H1 (cell line): ENCODE measurements at regions not wholly inside any gene's neighbourhood (a gene's known extent, or its start where the extent isn't known, plus 50 kb on each side); places are given as distances from the start of the nearest gene placed in this dataset.

Experiments used
- CTCF ChIA-PET: fragments of 300-600 bp; sonication (Branson Sonifier 250); formaldehyde crosslinking; loops from one replicate; lab custom pipeline; 2021; ENCODE audit not compliant: partially characterized antibody; lab: Charles Lee
- POLR2A ChIA-PET: fragments of 300-600 bp; sonication (Branson Sonifier 250); formaldehyde crosslinking; loops from one replicate; lab custom pipeline; 2021; ENCODE audit warnings: inconsistent platforms; ENCODE audit not compliant: partially characterized antibody; lab: Charles Lee
- DNase-seq, 2 experiments: peaks; one replicate each; pipeline versions ENCODE4 v3.0.0 to v3.0.0-alpha.2; 2010 to 2022; ENCODE audit warnings: low spot score in 2 of 2, low read depth in 1 of 2, mixed read lengths in 1 of 2
- FAIRE-seq: peaks from 2 replicates; lab custom pipeline; 2011; peaks lifted over from hg19 to GRCh38; lab: Jason Lieb, UNC
- H2AFZ ChIP-seq: 2 replicates; pipeline ENCODE4 v1.8.1; 2012; ENCODE audit warnings: low read length, inconsistent platforms
- H2AK5ac ChIP-seq: 2 replicates; pipeline ENCODE4 v1.6.1; 2013; ENCODE audit warnings: low read depth, low read length
- H2BK120ac ChIP-seq: replicated peaks from 2 replicates; pipeline ENCODE3; 2013; ENCODE audit warnings: low read depth, low read length, inconsistent platforms
- H2BK12ac ChIP-seq: 2 replicates; pipeline ENCODE4 v1.6.1; 2013; ENCODE audit warnings: low read depth, low read length
- H2BK15ac ChIP-seq: 2 replicates; pipeline ENCODE4 v1.6.1; 2013; ENCODE audit warnings: low read length
- H2BK20ac ChIP-seq: 2 replicates; pipeline ENCODE4 v1.6.1; 2013; ENCODE audit warnings: low read length
- H2BK5ac ChIP-seq: 2 replicates; pipeline ENCODE4 v1.6.1; 2013; ENCODE audit warnings: low read depth, low read length
- H3K14ac ChIP-seq: 2 replicates; pipeline ENCODE4 v1.6.1; 2013; ENCODE audit warnings: inconsistent platforms; ENCODE audit not compliant: insufficient read length
- H3K18ac ChIP-seq: 2 replicates; pipeline ENCODE4 v1.6.1; 2013; ENCODE audit warnings: low read length; ENCODE audit errors: extremely low read depth
- H3K23ac ChIP-seq: 2 replicates; pipeline ENCODE4 v1.6.1; 2013; ENCODE audit warnings: inconsistent platforms; ENCODE audit not compliant: insufficient read length
- H3K23me2 ChIP-seq: 2 replicates; pipeline ENCODE4 v1.6.1; 2013; ENCODE audit warnings: low read depth, low read length
- H3K27ac ChIP-seq: 2 replicates; pipeline ENCODE4 v1.6.1; 2011; ENCODE audit warnings: low read depth, low read length, inconsistent platforms
- H3K27me3 ChIP-seq, 4 experiments: replicated peaks in 1 of 4; 1 replicate in 1 of 4; 2 replicates in 3 of 4; pipeline versions ENCODE4 v1.6.1 to v1.8.1; 2011 to 2013; ENCODE audit warnings: low read length in 3 of 4, mild to moderate bottlenecking in 3 of 4, inconsistent platforms in 2 of 4, mixed read lengths in 2 of 4, moderate library complexity in 1 of 4; ENCODE audit not compliant: control insufficient read depth in 3 of 4, insufficient read depth in 3 of 4; ENCODE audit errors: extremely low read depth in 1 of 4
- H3K36me3 ChIP-seq, 4 experiments: 2 replicates each; pipeline versions ENCODE4 v1.6.1 to v1.8.1; 2011 to 2013; ENCODE audit warnings: mild to moderate bottlenecking in 4 of 4, low read length in 3 of 4, moderate library complexity in 2 of 4, control low read depth in 1 of 4, inconsistent platforms in 1 of 4; ENCODE audit not compliant: insufficient read depth in 4 of 4, control insufficient read depth in 2 of 4
- H3K4ac ChIP-seq: replicated peaks from 2 replicates; pipeline ENCODE3; 2013; ENCODE audit warnings: low read length, low read depth, mixed read lengths, inconsistent platforms; ENCODE audit not compliant: insufficient read length
- H3K4me1 ChIP-seq, 4 experiments: replicated peaks in 1 of 4; 1 replicate in 1 of 4; 2 replicates in 3 of 4; pipeline versions ENCODE4 v1.6.1 to v1.8.1; 2011 to 2013; ENCODE audit warnings: low read length in 3 of 4, inconsistent platforms in 2 of 4, mixed read lengths in 1 of 4; ENCODE audit not compliant: insufficient read depth in 4 of 4, control insufficient read depth in 3 of 4
- H3K4me2 ChIP-seq, 2 experiments: 2 replicates each; pipeline versions ENCODE4 v1.6.1 to v1.8.1; 2011 to 2013; ENCODE audit warnings: low read depth in 2 of 2, low read length in 2 of 2, control low read depth in 1 of 2, inconsistent platforms in 1 of 2, mild to moderate bottlenecking in 1 of 2; ENCODE audit not compliant: insufficient read depth in 1 of 2
- H3K4me3 ChIP-seq, 4 experiments: fragments of 200-600, 300-600 bp in 1 of 4; sonication (generic), shearing (Covaris generic), sonication (Bioruptor Twin) in 1 of 4; 2 replicates each; pipeline versions ENCODE4 v1.5.1 to v1.8.1; 2011 to 2016; ENCODE audit warnings: low read length in 4 of 4, low read depth in 3 of 4, control low read depth in 2 of 4, inconsistent platforms in 2 of 4, mild to moderate bottlenecking in 2 of 4, mixed read lengths in 1 of 4, moderate library complexity in 1 of 4; ENCODE audit not compliant: insufficient read depth in 2 of 4; ENCODE audit errors: extremely low read depth in 1 of 4
- H3K56ac ChIP-seq: replicated peaks from 2 replicates; pipeline ENCODE3; 2013; ENCODE audit warnings: low read depth, mild to moderate bottlenecking, mixed read lengths, low read length, inconsistent platforms; ENCODE audit not compliant: insufficient read length
- H3K79me1 ChIP-seq: 2 replicates; pipeline ENCODE4 v1.6.1; 2013; ENCODE audit warnings: low read depth, low read length, control low read depth
- H3K79me2 ChIP-seq, 2 experiments: 2 replicates each; pipeline versions ENCODE4 v1.6.1 to v1.8.1; 2012 to 2013; ENCODE audit warnings: low read length in 2 of 2, mild to moderate bottlenecking in 2 of 2, inconsistent platforms in 1 of 2; ENCODE audit not compliant: insufficient read depth in 2 of 2, control insufficient read depth in 1 of 2
- H3K9ac ChIP-seq, 4 experiments: replicated peaks in 1 of 4; 1 replicate in 1 of 4; 2 replicates in 3 of 4; pipeline versions ENCODE4 v1.6.1 to v1.8.1; 2011 to 2013; ENCODE audit warnings: low read depth in 3 of 4, low read length in 3 of 4, control low read depth in 2 of 4, mild to moderate bottlenecking in 2 of 4, moderate library complexity in 2 of 4, inconsistent platforms in 1 of 4; ENCODE audit errors: extremely low read depth in 1 of 4
- H3K9me3 ChIP-seq, 2 experiments: 2 replicates each; pipeline versions ENCODE4 v1.6.1 to v1.8.1; 2012 to 2013; ENCODE audit warnings: mild to moderate bottlenecking in 2 of 2, moderate library complexity in 2 of 2, control low read depth in 1 of 2, inconsistent platforms in 1 of 2, low read depth in 1 of 2, low read length in 1 of 2, mixed read lengths in 1 of 2; ENCODE audit not compliant: insufficient read depth in 2 of 2
- H4K20me1 ChIP-seq, 2 experiments: replicated peaks in 1 of 2; 2 replicates each; pipeline versions ENCODE3 to v1.8.1; 2011 to 2013; ENCODE audit warnings: inconsistent platforms in 2 of 2, low read length in 2 of 2, mild to moderate bottlenecking in 1 of 2; ENCODE audit not compliant: insufficient read depth in 2 of 2, control insufficient read depth in 1 of 2
- H4K5ac ChIP-seq: 2 replicates; pipeline ENCODE4 v1.6.1; 2013; ENCODE audit warnings: low read length, low read depth, mixed read lengths, inconsistent platforms; ENCODE audit not compliant: insufficient read length
- H4K8ac ChIP-seq: 2 replicates; pipeline ENCODE4 v1.8.0; 2013; ENCODE audit warnings: mild to moderate bottlenecking, moderate library complexity, low read length, inconsistent platforms; ENCODE audit not compliant: insufficient read depth; ENCODE audit errors: extremely low read depth
- H4K91ac ChIP-seq: replicated peaks from 2 replicates; pipeline ENCODE3; 2013; ENCODE audit warnings: low read length, mixed read lengths, inconsistent platforms; ENCODE audit not compliant: insufficient read length
- EGR1 ChIP-seq: IDR thresholded peaks from 2 replicates; pipeline ENCODE4 v1.6.1; 2011; ENCODE audit warnings: low read depth, low read length, borderline replicate concordance
- HDAC2 ChIP-seq, 2 experiments: fragments of 300-600 bp in 1 of 2; sonication (generic) in 1 of 2; IDR thresholded peaks; 2 replicates each; pipeline ENCODE4 v1.6.1; 2011 to 2012; ENCODE audit warnings: low read depth in 2 of 2, low read length in 2 of 2, mild to moderate bottlenecking in 2 of 2, moderate library complexity in 2 of 2, borderline replicate concordance in 1 of 2, inconsistent platforms in 1 of 2
- HDAC6 ChIP-seq: IDR thresholded peaks from one replicate; pipeline ENCODE4 v1.7.1; 2012; ENCODE audit warnings: low read depth, mild to moderate bottlenecking, inconsistent platforms, low read length, moderate library complexity
- SIN3A ChIP-seq, 2 experiments: IDR thresholded peaks in 1 of 2; conservative IDR thresholded peaks in 1 of 2; 2 replicates each; pipeline ENCODE4 v1.6.1; 2011 to 2012; ENCODE audit warnings: low read length in 2 of 2, improper control_type of control experiment in 1 of 2, low read depth in 1 of 2, mild to moderate bottlenecking in 1 of 2
- WGBS, 2 experiments: shearing (Covaris generic) in 1 of 2; methylation state at CpG; one replicate each; pipeline versions ENCODE4 v1.1.6 to v1.1.7; 2013 to 2015; ENCODE audit warnings: low lambda C conversion rate in 2 of 2, mixed read lengths in 2 of 2, inconsistent platforms in 1 of 2, low coverage in 1 of 2, missing lambda C conversion rate in 1 of 2; ENCODE audit not compliant: insufficient replicate concordance in 2 of 2, insufficient coverage in 1 of 2, insufficient read length in 1 of 2; ENCODE audit errors: extremely low coverage in 1 of 2, missing lambda C conversion rate in 1 of 2; 5-methylcytosine and 5-hydroxymethylcytosine counted together
- TF ChIP-seq, protein P1 (sequence below): IDR thresholded peaks from 2 replicates; pipeline ENCODE4 v1.6.1; 2011; ENCODE audit warnings: low read depth, mild to moderate bottlenecking, low read length; ENCODE audit not compliant: insufficient read depth

DNA sequence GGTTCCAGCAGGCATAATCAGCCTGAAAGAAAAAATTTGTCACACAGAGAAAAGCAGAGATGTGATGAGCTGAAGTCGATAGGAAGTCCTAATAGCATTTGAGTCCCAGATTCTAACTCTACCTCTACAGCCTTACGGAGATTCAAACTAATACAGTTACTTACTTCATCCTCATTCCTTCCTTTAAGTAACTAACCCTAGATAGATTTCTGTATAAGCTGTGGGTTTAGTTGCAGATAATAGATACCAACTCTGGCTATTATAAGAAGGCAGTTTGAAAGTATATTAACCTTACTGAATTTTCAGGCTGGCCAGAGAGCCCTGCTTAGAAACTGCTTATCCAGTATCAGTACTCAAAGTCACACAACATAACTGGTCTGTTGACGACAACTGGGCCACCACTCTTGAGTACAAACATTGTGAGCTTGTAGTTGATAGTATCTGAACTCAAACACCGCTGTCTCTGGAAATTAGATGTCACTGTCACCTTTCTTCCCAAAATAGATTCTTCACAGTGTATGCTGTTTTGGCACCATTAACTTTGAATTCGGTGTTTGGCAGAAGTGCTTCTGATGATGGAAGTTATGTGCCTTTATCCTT lies 484.3 kb downstream of the DIPK2A start:
- POLR2A ChIA-PET, result no interaction called here

More for the DNA sequence above, 484.3 kb downstream of the DIPK2A start:
- H2BK15ac ChIP-seq, result no peak overlapping the region
- CTCF ChIA-PET, result interaction anchor here (0.6 kb wide), 1 partner anchor 44 kb away, joined by 3 read pairs; no protein-coding TSS in a partner anchor
- no peaks in the 10 kb centered on the region for H3K36me3 ChIP-seq
- H3K79me2 ChIP-seq, result no peaks in the 10 kb centered on the region
- no peak overlapping the region for H3K4ac ChIP-seq
- no peak overlapping the region for H2BK120ac ChIP-seq
- FAIRE-seq, result no peak
- no peaks in the 10 kb centered on the region for H4K20me1 ChIP-seq
- H2BK20ac ChIP-seq, result no peak overlapping the region
- H4K8ac ChIP-seq, result no peak overlapping the region
- no peak overlapping the region for H3K9ac ChIP-seq
- no peak overlapping the region for H3K18ac ChIP-seq
- H3K27ac ChIP-seq, result no peak overlapping the region
- no peak overlapping the region for H3K14ac ChIP-seq
- no peak overlapping the region for H3K4me3 ChIP-seq
- no peak overlapping the region for H3K23ac ChIP-seq
- H4K5ac ChIP-seq, result no peak overlapping the region
- no peaks in the 10 kb centered on the region for H3K9me3 ChIP-seq
- H3K4me1 ChIP-seq, result no peaks in the 10 kb centered on the region
- H3K79me1 ChIP-seq, result no peaks in the 10 kb centered on the region
- 86% methylated on average over 5 of the region's 5 CpGs; no CpG with 5 or more reads in 1 of the 2 experiments for WGBS, 2 experiments
- no peak overlapping the region for H2AK5ac ChIP-seq
- no peak overlapping the region for H2BK5ac ChIP-seq
- TF ChIP-seq HDAC2 (IDR thresholded peaks at IDR 0.05; ENCODE audit: borderline replicate concordance in 1 of 2, low read depth in 2 of 2, low read length in 2 of 2) (no peak), EGR1 (no peak), SIN3A (conservative IDR thresholded peaks at IDR 0.05 in 1 of 2, IDR thresholded peaks at IDR 0.05 in 1 of 2; ENCODE audit: low read depth in 1 of 2, low read length in 2 of 2) (no peak), HDAC6 (no peak)
- TF ChIP-seq, protein P1, sequence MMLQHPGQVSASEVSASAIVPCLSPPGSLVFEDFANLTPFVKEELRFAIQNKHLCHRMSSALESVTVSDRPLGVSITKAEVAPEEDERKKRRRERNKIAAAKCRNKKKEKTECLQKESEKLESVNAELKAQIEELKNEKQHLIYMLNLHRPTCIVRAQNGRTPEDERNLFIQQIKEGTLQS, result no peak
- H3K27me3 ChIP-seq, result no peaks in the 10 kb centered on the region
- H3K56ac ChIP-seq, result no peak overlapping the region
- H3K4me2 ChIP-seq, result no peak overlapping the region
- no peaks in the 10 kb centered on the region for H3K23me2 ChIP-seq
- no peak overlapping the region for H2BK12ac ChIP-seq
- no peak overlapping the region for H2AFZ ChIP-seq
- no peak overlapping the region for H4K91ac ChIP-seq
- no peak for DNase-seq
